HG02973 (cell line): ENCODE measurements at regions not wholly inside any gene's neighbourhood (a gene's known extent, or its start where the extent isn't known, plus 50 kb on each side); places are given as distances from the start of the nearest gene placed in this dataset.

ENCODE experiments used
- ATAC-seq: cut with Tn5 transposase; IDR thresholded peaks from one replicate; pipeline ENCODE4 v1.9.1; 2021; ENCODE audit warnings: moderate library complexity; ENCODE audit not compliant: unreplicated experiment

DNA sequence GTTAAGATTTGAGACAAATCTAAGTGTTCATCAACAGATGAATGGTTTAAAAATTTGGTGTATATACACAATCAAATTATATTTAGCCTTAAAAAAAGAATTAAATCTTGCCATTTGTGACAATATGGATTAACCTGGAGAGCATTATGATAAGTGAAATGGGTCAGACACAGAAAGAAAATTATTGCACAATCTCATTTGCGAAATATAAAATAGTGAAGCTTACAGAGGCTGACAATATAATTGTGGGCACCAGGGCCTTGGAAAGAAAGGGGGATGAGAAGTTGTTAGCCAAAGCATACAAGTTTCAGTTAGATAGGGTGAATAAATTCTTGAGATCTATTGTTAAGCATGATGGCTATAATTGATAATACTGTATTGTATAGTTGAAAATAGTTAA lies 883.0 kb downstream of the TECRL start:
- ATAC-seq, result no peak

DNA sequence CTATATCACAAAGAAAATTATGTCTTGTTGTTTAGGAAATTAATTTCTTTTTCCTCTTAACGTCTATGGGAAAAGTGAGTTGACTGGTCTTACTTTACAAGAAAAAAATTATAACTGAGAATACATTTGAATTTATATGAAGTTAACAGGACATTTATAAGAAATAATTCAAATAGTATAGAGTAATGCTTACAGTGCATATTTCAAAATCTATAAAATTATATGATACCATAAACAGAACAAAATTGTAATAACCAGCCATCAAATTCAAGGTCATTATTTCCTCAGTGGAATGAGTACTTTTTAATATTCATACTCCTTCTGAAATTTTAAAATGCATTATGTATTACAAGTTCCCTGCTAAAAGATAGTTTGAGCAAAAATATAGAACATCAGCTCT lies 884.5 kb downstream of the TECRL start:
- ATAC-seq, result no peak

DNA sequence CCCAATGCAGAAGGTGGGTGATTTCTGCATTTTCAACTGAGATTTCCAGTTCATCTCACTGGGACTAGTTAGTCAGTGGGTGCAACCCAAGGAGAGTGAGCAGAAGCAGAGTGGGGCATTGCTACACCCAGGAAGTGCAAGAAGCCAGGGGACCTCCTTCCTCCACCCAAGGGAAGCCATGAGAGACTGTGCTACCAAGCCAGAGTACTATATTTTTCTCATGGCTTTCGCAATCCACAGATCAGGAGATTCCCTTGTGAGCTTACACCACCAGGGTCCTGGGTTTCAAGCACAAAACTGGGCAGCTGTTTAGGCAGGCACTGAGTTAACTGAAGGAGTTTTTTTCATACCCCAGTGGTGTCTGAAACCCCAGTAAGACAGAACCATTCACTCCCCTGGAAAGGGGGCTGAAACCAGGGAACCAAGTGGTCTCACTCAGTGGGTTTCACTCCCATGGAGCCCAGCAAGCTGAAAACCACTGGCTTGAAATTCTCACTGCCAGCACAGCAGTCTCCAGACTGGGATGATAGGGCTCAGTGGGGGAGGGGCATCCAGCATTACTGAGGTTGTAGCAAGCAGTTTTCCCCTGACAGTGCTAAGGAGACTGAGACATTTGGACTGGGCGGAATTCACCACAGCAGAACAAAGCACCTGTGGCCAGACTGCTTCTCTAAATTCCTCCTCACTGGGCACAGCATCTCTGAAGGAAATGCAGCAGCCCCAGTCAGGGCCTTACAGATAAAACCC lies 903.4 kb downstream of the TECRL start:
- no peak for ATAC-seq

DNA sequence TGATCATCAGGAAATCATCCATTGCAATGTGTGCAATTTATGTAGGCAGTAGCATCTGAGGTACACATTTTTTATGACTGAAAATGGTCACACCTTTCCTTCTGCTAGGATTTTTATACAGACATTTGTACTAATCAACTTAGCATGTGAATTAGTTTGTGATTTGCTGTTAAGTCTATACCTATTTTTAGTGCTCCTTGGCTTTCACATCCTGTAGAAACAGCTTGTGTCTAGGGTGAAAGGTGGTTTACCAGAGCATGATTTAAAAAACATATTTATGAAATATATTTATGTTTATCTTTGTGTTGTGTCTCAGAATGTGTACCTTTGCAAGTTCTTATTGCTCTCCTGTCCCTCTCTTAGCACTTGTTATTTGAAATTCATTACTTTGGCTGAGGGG lies 916.0 kb downstream of the TECRL start:
- no peak for ATAC-seq

DNA sequence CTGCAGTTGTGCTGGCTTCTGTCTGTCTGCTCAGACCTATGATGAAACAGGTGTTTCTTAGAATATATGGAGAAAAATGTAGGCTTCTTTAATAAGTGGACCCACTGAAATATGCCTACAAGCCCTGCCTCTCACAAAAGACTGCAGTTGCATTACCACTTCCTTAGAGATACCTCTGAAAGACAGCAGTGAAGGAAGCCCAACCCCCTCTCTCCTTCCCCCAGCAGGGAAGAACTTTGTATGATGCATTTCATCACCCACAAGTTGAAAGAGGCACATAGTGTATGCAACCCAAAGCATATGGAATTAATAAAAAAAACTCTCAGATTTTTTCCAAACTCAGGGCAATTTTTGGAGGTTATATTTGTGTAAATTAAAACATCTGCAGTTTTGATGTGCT lies 916.7 kb downstream of the TECRL start:
- ATAC-seq, result no peak

DNA sequence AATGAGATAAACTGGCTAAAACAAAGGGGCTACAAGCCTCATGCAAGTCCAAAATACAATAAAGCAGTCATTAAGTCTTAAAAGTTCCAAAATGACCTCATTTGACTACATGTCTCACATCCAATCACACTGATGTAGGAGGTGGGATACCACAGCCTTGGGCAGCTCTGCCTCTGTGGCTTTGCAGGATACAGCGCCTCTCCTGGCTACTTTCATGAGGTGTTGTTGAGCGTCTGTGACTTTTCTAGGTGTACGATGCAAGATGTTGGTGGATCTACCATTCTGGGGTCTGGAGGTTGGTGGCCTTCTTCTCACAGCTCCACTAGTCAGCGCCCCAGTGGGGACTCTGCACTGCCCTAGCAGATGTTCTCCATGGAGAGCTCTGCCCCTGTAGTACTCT lies 944.9 kb downstream of the TECRL start:
- ATAC-seq, result no peak

DNA sequence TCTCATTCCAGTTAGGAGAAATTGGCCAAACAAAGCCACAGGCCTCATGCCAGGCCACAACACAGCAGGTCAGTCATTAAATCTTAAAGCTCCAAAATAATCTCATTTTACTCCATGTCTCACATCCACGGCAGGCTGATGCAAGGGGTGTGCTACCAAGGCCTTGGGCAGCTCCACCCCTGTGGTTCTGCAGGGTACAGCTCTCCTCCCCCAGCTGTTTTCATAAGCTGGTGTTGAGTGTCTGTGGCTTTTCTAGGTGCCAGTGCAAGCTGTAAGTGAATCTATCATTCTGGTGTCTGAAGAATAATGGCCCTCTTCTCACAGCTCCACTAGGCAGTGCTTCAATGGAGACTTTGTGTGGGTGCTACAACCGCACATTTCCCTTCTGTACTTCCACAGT lies 949.2 kb downstream of the TECRL start:
- no peak for ATAC-seq

DNA sequence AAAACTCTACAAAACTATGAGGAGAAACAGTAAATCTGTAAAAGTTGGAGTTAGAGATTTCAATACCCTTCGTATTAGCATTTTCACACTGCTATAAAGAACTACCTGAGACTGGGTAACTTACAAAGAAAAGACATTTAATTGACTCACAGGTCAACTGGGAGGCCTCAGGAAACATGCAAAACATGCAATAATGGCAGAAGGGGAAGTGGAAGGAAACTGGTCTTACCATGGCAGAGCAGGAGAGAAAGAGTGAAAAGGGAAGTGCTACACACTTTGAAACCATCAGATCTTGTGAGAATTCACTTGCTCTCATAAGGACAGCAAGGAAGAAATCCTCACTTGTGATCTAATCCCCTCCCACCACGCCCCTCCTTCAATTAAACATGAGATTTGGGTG lies 949.9 kb downstream of the TECRL start:
- ATAC-seq, result no peak

DNA sequence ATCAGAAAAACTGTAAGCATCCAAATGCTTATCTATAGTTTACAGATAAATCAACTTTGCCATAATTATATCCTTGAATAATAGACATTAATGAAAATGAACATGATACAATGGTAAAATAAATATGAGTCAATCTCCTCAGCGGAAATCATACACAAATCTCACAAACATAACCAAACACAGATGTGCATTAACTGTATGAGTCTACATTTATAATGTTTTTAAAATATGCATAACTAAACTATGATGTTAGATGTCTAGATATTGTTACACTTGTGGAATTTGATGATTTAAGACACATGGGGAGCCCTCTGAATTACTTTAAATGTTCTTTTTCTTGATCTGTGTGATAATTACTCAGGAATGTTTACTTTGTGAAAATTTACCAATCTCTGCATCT lies 951.2 kb downstream of the TECRL start:
- ATAC-seq, result no peak

DNA sequence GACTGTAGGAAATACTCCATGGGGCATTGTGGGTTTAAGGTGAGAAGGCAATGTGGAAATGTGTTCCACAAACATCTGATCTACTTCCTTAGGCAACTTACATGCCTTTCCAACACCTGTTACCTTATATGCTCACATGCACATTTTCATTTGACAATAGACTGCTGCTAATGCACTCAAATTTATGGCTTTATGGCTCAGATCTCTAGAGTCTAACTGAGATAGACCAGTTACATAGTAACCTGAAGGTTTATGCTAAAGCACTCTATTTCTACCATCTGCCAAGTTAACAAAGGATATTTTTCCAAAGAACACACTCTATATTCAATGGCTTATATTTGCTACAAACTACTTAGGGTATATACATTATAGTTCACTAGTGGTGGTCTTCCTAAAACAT lies 969.0 kb downstream of the TECRL start:
- ATAC-seq, result no peak

DNA sequence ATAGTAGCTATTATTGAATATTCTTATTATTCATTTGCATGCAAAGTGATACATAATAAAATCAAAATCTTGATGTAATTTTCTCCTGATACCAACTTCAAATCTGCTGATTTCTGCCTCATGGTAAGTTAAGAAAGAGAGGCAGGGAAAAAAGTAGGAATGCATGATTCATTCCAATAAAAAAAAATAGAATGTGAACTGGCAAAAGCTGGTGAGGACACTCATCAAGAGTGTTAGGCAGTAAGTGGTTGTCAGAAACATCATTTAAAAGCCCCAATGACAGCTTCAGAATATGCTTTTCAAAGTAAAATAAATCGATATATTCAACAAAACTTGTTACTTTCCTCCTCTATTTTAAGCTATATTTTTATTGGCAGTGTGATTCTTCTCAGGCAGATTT lies 979.1 kb downstream of the TECRL start:
- no peak for ATAC-seq

DNA sequence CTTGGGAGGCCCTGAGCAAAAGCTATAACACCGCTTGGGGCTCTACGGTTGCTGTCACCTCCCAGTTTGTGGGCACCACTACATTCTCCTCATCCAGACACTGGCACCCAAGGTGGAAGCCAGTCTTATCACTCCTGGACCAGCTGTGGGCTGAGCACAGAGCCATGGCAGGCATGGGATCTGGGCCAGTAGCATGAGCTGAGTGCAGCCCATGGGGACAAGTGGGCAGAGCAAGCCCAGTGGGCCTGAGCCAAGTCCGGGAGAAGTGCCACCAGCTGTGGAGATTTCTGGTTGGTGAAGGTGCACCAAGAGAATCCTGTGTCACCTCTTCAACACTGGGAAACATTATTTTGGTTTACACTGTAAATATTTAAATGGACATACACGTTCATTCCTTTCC lies 1013.0 kb downstream of the TECRL start:
- no peak for ATAC-seq

DNA sequence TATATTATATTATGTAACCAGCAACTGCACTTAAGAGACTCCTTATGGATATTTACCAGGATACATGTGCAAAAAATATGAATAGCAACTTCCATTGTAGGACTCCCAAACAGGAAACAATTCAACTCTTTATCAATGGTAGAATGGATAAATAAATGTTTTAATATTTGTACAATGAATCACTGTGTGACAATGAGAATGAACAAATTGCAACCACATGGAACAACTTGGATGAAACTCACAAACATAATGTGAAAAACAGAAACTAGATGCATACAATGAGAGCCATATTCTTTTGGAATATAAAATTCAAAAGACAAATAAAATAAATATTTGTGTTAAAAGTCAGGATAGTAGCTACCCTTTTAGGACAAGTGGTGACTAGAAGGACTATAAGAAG lies 1015.7 kb downstream of the TECRL start:
- ATAC-seq, result no peak

DNA sequence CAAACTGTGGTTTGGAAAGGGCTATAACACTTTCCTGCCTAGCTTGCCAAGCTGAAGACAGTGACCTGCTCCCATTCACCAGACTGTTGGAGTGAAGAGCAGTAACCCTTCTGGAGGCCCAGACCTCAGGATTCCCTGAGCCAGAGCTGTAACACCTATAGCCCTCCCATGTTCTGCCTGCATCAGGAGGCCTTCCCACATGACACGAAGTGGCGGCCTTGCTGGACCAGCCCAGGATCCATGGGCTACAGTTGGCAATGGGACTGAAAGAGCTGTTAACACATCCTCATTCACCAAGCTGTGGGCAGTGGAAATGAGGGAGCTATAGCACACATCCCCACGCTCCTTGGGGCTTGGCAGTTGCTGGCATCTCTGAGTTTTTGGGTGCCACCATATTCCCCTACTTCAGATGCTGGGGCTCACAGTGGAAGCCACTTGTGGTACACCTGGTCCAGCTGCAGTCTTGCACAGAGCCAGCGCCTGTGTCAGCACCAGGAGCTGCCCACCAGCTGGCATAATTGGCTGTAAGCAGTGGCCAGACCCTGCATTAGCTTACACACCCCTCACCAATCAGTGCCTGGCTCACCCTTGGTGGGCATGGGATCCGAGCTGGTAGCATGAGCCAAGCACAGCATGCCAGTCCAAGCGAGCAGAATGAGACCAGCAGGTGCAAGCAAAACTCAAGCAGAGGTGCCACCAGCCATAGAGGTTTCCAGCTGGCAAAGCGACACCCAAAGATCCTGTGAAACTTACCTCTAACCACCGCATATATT lies 1029.3 kb downstream of the TECRL start:
- no peak for ATAC-seq

DNA sequence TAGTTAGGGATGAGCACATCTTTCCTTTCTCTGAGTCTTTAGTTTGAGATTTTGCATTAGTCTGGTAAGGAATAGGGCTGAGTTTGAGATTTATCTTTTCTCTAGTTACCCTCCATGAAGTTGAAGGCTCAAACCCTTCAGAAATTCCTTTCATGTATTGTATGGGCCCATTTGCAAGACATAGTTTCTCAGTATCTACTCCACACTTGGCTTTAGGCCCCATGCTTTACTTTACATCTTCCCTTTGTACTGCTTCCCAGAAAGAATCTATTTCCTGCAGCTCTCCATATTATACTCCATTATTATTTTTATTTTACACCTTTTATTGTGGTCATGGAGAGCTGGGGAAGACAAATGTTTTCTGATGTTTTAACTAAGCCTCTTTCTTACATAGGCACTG lies 1038.2 kb downstream of the TECRL start:
- no peak for ATAC-seq

DNA sequence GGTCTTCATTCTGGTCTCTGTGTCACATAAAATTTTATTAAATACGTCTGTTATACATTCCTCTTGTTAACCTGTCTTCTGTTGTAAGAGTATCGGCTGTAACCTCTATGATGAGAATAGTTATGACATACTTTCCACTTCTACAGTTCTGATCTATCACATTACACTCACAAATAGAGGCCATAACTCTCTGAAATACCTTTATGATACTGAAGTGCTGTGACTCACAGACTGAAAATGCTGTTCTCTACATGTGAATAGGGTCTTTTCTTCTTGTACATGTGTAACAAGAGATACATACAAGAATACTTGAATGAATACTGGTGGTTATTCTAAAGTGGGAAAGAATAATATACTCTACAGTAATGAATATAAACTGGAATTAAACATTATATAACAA lies 1047.6 kb downstream of the TECRL start:
- no peak for ATAC-seq

DNA sequence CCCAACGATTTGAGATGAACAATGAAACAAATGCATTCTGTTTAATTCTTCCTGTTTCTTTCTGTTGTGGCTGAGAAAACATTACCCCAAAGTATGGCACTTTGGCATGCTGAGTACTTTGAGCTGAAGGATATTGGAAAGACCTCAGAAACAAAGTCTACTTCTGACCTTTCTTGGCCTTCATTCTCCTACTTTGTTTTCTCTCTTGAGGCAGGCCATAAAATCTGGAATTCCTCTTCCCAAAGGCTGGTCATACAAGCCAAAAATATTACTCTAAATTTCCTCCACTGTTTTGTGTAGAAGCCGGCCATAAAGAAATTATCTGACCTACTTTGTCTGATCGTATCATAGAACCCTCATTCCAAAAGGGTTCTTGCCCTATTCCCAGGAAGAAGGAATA lies 1048.2 kb downstream of the TECRL start:
- ATAC-seq, result no peak

DNA sequence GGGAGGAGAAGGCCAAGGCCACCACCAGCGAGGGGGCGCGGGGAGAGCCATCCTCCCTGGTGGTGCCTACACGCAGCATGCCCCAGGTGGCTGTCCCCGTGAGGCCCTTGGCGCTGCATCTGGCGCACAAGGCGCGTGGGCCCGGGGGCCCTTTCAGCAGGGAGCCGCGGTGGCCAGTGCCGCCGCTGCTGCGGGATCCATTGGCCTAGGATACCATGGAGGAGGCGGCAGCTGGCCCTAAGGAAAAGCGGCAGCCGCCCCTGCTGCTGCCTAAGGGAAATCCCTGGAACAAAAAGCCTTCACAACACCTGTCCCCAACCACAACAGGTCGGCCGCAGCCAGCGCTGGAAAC lies 1059.6 kb downstream of the TECRL start:
- ATAC-seq, result no peak

DNA sequence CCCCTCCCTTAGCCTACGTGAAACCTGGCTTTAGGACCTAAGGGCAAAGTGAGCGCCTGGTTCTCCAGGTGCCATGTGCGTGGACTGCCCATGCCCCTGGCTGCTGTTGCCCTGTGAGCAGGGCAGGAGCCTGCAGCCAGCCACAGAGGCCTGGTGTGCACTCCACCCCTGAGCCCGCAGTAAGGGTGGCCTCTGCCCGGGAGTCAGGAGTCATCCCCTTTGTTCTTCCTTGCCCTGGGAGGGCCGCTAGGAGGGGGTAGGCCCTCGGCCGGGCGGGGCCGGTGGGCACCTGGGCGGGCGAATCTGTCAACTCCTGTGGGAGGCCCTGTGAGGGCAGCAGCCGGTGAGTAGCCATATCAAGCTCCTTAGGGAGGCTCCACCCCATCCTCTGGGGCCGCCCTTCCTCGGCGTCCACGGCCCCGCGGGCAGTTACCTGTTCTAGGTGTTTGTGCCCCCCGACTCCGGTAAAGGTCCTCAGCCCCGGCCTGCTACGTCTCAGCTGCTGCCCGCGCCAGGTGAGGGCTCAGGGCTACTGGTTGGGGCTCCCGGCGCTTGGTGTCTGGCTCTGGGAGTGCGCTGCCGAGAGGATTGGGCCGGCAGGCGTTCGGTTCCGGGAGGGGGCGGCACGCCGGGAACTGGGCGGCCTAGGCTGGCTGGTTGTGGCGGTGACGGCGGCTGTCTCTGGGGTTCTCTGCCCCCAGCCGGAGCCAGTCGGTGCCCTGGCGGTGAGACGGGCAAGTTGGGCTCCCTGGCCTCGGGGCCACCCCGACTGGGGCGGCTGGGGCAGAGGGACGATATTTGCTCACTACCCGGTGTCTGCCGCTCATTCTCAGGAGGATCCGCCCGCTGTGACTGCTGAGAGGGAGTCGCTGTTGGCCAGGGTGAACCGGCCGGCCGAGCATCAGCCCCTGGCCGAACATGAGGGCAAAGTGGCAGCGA lies 1060.2 kb downstream of the TECRL start:
- no peak for ATAC-seq

DNA sequence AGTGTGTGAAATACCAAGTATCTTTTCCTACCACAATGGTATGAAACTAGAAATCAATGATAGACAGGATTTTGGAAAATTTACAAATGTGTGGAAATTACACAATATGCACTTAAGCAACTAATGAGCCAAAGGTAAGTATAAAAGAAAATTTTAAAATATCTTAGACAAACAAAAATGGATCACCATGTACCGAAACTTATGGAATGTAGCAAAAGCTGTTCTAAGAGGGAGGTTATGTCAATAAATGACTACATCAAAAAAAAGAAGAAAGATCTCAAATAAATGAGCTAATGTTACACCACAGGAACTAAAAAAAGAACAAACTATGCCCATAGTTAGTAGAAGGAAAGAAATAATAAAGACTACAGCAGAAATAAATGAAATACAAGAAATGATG lies 1084.1 kb downstream of the TECRL start:
- ATAC-seq, result no peak

DNA sequence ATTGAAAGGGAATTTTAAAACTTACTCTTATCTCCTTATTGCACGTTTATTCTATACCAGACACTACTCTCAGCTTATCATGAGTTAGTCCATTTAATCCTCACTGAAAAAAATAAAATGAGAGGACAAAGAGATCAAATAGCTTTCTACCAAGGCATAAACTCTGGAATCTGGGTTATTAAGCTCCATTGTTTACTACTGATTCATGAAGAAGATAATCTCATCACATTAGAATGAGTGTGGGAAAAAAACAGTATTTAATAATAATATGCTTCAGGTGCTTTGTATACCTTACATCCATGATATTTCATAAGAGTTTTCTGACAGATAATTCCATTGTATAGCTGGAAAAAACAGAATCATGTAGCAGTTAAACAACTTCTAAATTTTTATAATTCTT lies 1092.6 kb downstream of the TECRL start:
- no peak for ATAC-seq

DNA sequence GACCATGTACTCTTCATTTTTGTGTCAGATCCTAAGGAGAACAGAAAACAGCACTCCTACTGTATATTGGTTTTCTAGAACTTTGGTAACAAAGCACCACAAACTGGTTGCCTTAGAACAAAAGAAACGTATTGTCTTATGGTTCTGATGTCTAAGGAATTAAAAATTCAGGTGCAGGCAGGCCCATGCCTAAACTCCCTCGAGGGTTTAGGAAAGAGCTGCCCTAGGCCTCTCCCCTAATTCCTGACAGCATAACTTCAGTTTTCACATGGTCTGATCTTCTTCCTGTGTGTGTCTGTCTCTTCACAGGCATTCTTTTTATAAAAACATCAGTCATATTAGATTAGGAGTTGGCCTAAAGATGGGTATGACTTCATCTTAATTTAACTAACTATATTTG lies 1093.6 kb downstream of the TECRL start:
- ATAC-seq, result no peak
